Adrenal gland (tissue), 9 donors: ENCODE measurements at regions not wholly inside any gene's neighbourhood (a gene's known extent, or its start where the extent isn't known, plus 50 kb on each side); places are given as distances from the start of the nearest gene placed in this dataset.
A peak's percentile ranks its signal among the peaks of the same experiment; 100 is the strongest.

ENCODE experiments used
- DNase-seq, 7 donors: peaks; one replicate each; pipeline ENCODE4 v3.0.0-alpha.2; 2019 to 2020
- H3K27ac ChIP-seq, 5 donors: fragments of 200-600 bp; sonication (generic) in 4 of 5; 1 replicate in 3 of 5; 2 replicates in 2 of 5; pipeline versions ENCODE4 v1.5.1 to v1.8.0; 2016 to 2020; ENCODE audit warnings: mild to moderate bottlenecking in 1 of 5
- H3K27me3 ChIP-seq: fragments of 200-600 bp; 2 replicates; pipeline ENCODE4 v1.8.0; 2021
- H3K36me3 ChIP-seq, 2 donors: fragments of 200-600 bp; replicated peaks in 1 of 2; 1 replicate in 1 of 2; 2 replicates in 1 of 2; pipeline versions ENCODE4 v1.5.1 to v1.8.0; 2018 to 2022
- H3K4me1 ChIP-seq, 2 donors: fragments of 200-600 bp; replicated peaks in 1 of 2; 1 replicate in 1 of 2; 2 replicates in 1 of 2; pipeline versions ENCODE4 v1.5.1 to v1.8.0; 2018 to 2021
- H3K4me3 ChIP-seq, 4 donors: fragments of 200-600 bp; sonication (generic) in 3 of 4; one replicate each; pipeline ENCODE4 v1.5.1; 2016 to 2018
- H3K9me3 ChIP-seq, 3 donors: fragments of 200-600 bp; sonication (generic) in 1 of 3; replicated peaks in 1 of 3; 1 replicate in 2 of 3; 2 replicates in 1 of 3; pipeline versions ENCODE4 v1.5.1 to v1.8.0; 2016 to 2021
- POLR2A ChIP-seq, 2 donors: fragments of 450-650 bp; IDR thresholded peaks; one replicate each; pipeline ENCODE4 v1.6.1; 2017; ENCODE audit warnings: antibody characterized with exemption in 2 of 2, mild to moderate bottlenecking in 2 of 2, moderate library complexity in 1 of 2
- WGBS, 4 donors: extraction: QIAGEN DNeasy Blood & Tissue Kit in 2 of 4; methylation state at CpG; one replicate each; pipeline versions ENCODE4 v1.1.5 to v1.1.7; 2013 to 2017; 5-methylcytosine and 5-hydroxymethylcytosine counted together
- intact Hi-C, 2 donors: fragments of 100-400 bp; cut with DNase I; formaldehyde crosslinking; loops; one replicate each; pipeline versions ENCODE4 v1.14.1 to v1.15.0; 2022 to 2023
- TF ChIP-seq, protein P1 (sequence below), 6 experiments: fragments of 450-650 bp in 4 of 6; fragments of 200-600 bp in 2 of 6; sonication (generic) in 1 of 6; IDR thresholded peaks; 1 replicate in 5 of 6; 2 replicates in 1 of 6; pipeline versions ENCODE4 v1.5.1 to v1.8.0; 2016 to 2021; ENCODE audit warnings: antibody characterized with exemption in 6 of 6, mild to moderate bottlenecking in 2 of 6, moderate library complexity in 1 of 6
- donor health status: healthy with polysubstance abuse.
- donor health status: Bipolar disorder and iron deficiency.
- donor health status: DM: yes; HTN: yes; CAD: no.
- donor health status: DM: no; HTN: no; CAD: no.
- donor health status: DM: no; HTN: no; CAD: no.

DNA sequence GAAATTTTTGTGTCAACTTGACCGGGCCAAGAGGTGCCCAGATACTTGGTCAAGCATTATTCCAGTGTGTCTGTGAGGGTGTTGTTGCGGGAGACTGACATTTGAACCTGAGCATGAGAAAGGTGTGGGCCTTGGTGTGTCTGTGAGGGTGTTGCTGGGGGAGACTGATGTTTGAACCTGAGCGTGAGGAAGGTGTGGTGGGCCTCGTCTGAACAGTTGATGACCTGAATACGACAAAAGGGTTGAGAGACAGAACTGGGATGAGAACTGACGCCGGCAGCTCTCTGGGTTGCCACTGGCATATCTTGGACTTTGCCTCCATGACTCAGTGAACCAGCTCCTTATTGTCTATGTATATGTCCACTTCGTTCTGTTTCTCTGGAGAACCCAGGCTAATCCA, 240.5 kb downstream of the ERMARD start:
- Histone ChIP-seq H3K36me3 (no peaks in the 10 kb centered on the region), H3K27me3 (no peaks in the 10 kb centered on the region), H3K9me3 (no peaks in the 10 kb centered on the region), H3K27ac (no peak overlapping the region), H3K4me1 (no peaks in the 10 kb centered on the region), H3K4me3 (no peak overlapping the region)
- TF ChIP-seq POLR2A (IDR thresholded peaks at IDR 0.05): no peak
- TF ChIP-seq, protein P1, sequence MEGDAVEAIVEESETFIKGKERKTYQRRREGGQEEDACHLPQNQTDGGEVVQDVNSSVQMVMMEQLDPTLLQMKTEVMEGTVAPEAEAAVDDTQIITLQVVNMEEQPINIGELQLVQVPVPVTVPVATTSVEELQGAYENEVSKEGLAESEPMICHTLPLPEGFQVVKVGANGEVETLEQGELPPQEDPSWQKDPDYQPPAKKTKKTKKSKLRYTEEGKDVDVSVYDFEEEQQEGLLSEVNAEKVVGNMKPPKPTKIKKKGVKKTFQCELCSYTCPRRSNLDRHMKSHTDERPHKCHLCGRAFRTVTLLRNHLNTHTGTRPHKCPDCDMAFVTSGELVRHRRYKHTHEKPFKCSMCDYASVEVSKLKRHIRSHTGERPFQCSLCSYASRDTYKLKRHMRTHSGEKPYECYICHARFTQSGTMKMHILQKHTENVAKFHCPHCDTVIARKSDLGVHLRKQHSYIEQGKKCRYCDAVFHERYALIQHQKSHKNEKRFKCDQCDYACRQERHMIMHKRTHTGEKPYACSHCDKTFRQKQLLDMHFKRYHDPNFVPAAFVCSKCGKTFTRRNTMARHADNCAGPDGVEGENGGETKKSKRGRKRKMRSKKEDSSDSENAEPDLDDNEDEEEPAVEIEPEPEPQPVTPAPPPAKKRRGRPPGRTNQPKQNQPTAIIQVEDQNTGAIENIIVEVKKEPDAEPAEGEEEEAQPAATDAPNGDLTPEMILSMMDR (IDR thresholded peaks at IDR 0.05): no peak
- peak in 1 of 7 donors; percentile 40 for DNase-seq
- intact Hi-C loops: no loop called here
- 91 to 94% (median 92%) methylated on average over 8 of the region's 8 CpGs for WGBS, 4 donors

DNA sequence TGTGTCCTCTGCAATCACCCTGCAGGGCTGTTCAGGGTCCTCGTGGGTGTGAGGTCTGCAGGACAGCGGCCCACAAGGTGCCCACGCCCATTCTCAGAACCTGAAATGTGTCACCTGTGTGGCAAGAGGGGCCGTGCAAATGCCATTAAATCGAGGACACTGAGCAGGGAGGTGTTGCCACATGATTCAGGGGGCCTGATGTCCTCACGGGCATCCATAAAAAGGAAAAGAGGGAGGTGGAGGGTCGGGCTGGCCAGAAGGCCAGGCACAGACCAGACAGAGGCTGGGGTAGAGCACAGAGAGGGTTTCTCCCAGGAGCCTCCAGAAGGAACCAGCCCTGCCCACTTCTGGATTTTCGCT, 239.6 kb downstream of the ERMARD start:
- H3K36me3 ChIP-seq: no peaks in the 10 kb centered on the region
- peak in 2 of 7 donors; percentile 4 to 14 for DNase-seq

DNA sequence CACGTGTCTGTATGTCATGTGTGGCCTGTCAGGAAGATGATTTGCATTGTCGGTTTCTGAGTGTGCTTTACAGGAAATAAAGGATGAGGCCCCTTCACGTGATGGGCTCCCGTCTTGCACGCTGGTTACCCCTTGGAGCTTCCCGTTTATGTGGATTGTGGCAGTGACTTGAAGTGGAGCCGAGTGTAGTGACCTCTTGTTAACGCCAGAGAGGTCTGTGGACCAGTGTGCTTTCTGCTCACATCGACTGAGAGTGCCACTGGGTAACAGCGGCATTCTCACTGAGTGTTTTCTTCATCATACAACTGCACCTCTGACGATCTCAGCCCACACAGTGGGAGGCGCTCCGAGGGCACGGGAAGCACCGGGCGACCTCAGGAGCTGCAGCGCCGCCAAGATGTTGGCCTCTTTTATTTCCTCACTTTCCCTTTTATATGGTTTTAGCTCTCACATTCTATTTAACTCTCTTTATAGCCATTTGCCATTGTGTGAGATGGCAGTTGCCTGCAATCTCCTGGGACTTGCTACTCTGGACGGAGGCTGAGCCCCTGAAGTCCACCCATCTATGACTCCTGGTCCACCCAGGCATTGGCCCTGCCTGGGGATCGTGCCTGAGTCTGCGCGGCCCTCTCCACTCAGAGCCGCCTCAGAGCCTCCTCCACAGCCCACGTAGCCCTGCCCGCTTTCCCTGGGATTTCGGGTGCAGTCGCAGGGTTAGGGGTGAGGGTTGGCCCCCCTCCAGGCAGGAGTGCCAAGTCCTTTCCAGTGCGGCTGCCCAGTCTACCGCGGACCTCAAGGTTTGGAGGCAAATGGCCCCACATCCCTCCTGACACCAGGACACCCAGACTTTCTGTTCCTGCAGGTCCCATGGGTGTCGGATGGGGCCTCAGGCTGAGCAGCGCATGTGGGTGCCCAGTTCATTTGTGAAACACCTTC, 238.9 kb downstream of the ERMARD start:
- intact Hi-C loops: no loop called here
- Histone ChIP-seq H3K27me3 (no peaks in the 10 kb centered on the region), H3K4me3 (no peak overlapping the region), H3K4me1 (no peaks in the 10 kb centered on the region), H3K9me3 (no peaks in the 10 kb centered on the region), H3K27ac (peak overlapping the region in 1 of 5 donors; percentile 22), H3K36me3 (no peaks in the 10 kb centered on the region)
- DNase-seq: peak in 6 of 7 donors; percentile 42 to 67 (median 59)
- WGBS, 4 donors: 72 to 74% (median 73%) methylated on average over 26 to 32 of the region's 32 CpGs
- TF ChIP-seq POLR2A (IDR thresholded peaks at IDR 0.05): no peak
- TF ChIP-seq, protein P1 (IDR thresholded peaks at IDR 0.05): peak in 3 of 6 experiments; percentile 16 to 28 (median 19)

More for the DNA sequence above, 239.6 kb downstream of the ERMARD start:
- intact Hi-C loops: no loop called here
- 83 to 89% (median 87%) methylated on average over 6 to 8 of the region's 8 CpGs for WGBS, 4 donors
- Histone ChIP-seq H3K4me3 (no peak overlapping the region), H3K9me3 (no peaks in the 10 kb centered on the region), H3K4me1 (no peaks in the 10 kb centered on the region), H3K27me3 (no peaks in the 10 kb centered on the region), H3K27ac (no peak overlapping the region)
- no peak for TF ChIP-seq POLR2A (IDR thresholded peaks at IDR 0.05)
- TF ChIP-seq, protein P1 (IDR thresholded peaks at IDR 0.05): no peak

DNA sequence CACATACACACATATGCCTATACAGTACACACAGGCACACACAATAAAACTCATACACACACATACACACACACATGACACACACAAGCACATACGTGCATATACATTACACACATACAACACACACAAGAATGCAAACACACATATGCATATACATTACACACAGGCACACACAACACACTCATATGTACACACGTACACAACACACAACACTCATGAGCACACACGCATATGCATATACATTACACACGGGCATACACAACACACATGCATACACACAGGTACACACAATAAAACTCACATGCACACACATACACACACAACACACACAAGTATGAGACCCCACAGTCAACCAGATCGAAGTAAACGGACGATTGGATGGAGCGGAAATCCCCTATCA, 238.2 kb downstream of the ERMARD start:
- intact Hi-C loops: no loop called here

More for the DNA sequence above, 238.2 kb downstream of the ERMARD start:
- H3K4me3 ChIP-seq: no peak overlapping the region
- no peak for DNase-seq
- H3K27ac ChIP-seq: no peak overlapping the region
- no peaks in the 10 kb centered on the region for H3K27me3 ChIP-seq
- H3K9me3 ChIP-seq: no peaks in the 10 kb centered on the region
- TF ChIP-seq, protein P1 (IDR thresholded peaks at IDR 0.05): no peak
- TF ChIP-seq POLR2A (IDR thresholded peaks at IDR 0.05): no peak
- WGBS, 4 donors: 75 to 84% (median 81%) methylated on average over 8 of the region's 8 CpGs
- no peaks in the 10 kb centered on the region for H3K4me1 ChIP-seq
- H3K36me3 ChIP-seq: no peaks in the 10 kb centered on the region
